Uterus (tissue), 2 donors: ENCODE measurements at regions not wholly inside any gene's neighbourhood (a gene's known extent, or its start where the extent isn't known, plus 50 kb on each side); places are given as distances from the start of the nearest gene placed in this dataset.

Experiments
- CTCF ChIP-seq, 4 experiments: fragments of 200-600 bp in 2 of 4; fragments of 450-650 bp in 2 of 4; sonication (generic) in 2 of 4; IDR thresholded peaks; one replicate each; pipeline ENCODE4 v1.5.1; 2016 to 2019; ENCODE audit warnings: antibody characterized with exemption in 4 of 4, mild to moderate bottlenecking in 2 of 4, moderate library complexity in 1 of 4
- POLR2A ChIP-seq, 2 donors: fragments of 450-650 bp; IDR thresholded peaks; one replicate each; pipeline ENCODE4 v1.6.1; 2016; ENCODE audit warnings: antibody characterized with exemption in 2 of 2, mild to moderate bottlenecking in 1 of 2, moderate library complexity in 1 of 2

GRCh38 chr12:54716261-54716660 is 68.1 kb upstream of the DCD start:
- no peak for TF ChIP-seq CTCF (IDR thresholded peaks at IDR 0.05)
- TF ChIP-seq POLR2A (IDR thresholded peaks at IDR 0.05) = no peak
